ENCODE measurements at regions not wholly inside any gene's neighbourhood (a gene's known extent, or its start where the extent isn't known, plus 50 kb on each side); places are given as distances from the start of the nearest gene placed in this dataset.
"Not testable (repeated sequence)": the region's sequence is repeated elsewhere in the genome, so short reads cannot be mapped to it uniquely, and the experiment has no call there.

DNA sequence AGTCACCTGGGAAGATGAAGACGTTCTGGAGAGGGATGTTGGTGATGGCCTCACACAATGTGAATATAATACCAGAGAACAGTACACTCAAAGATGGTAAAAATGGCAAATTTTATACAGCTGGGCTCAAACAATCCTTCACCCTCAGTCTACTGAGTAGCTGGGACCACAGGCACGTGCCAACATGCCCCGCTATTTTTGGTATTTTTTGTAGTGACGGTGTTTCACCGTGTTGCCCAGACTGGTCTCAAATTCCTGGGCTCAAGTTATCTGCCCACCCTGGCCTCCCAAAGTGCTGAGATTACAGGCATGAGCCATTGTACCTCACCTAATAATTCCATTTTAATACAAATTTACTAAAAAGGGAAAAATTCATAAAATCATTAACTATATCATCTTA is 280.3 kb upstream of the HSFY2 start:
- DNase-seq (ENCODE audit: low read depth): no peak

DNA sequence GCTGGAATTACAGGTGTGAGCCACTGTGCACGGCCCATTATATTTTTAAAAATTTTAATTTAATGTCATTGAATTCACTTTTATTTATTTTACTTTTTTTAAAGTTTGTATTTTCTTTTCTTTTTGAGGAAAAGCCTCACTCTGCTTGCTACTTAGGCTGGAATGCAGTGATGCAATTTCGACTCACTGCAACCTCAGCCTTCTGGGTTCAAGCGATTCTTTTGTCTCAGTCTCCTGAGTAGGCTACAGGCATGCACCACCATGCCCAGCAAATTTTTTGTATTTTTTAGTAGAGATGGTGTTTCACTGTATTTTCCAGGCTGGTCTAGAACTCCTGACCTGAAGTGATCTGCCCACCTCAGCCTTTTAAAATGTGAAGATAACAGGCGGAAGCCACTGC is 277.5 kb upstream of the HSFY2 start:
- no peak for DNase-seq (ENCODE audit: low read depth)

DNA sequence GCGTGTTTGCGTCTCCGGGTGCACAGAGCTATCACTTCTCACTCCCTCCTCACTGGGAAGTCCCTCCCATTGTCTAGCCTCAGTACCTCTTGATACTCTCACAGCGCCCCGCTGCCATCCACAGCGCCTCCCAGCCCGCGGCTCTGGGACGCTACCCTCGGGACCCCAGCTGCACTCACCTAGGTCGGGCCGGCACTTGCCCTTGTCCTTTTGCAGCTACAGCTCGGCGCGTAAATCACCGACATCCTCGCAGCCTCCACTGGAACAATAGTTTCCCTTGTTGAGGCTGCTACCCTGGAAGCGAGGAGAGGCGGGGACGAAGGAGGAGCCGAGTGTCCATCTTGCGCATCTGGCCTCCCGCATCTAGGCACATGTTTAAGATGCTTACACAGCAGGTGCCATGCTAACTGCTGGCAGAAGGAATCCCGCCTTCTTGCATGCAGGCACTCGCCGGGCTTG is 269.5 kb upstream of the HSFY2 start:
- DNase-seq (ENCODE audit: low read depth): no peak

DNA sequence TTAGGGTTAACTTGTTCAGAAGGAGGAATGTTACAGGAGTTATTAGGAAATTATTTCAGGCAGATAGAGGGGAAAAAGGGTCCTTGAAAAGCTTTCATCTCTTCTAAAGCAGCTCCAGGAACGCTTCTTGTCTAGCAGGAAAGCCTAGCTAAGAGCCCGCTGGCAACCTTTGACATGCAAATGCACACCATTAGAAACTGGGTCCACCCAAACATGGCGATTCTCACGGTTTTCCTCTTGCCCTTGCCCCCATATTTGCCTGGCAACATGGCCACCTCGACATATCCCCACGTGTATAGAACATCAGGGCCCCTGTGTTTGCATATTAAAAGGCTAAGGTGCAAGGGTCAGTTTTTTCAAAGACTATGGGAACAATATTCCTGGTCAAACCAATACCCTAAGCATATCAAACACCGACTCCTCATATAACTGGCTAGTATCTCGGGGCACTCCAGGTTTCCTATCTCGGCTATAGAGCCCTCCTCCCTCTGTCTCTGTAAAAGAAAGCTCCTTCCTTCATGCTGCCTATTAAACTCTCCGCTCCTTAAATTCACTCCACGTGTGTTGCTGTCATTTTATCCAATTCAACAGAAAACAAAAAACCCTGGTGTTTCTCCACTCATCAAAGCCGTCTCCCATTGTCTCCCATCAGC is 268.9 kb upstream of the HSFY2 start:
- DNase-seq (ENCODE audit: low read depth): no peak

DNA sequence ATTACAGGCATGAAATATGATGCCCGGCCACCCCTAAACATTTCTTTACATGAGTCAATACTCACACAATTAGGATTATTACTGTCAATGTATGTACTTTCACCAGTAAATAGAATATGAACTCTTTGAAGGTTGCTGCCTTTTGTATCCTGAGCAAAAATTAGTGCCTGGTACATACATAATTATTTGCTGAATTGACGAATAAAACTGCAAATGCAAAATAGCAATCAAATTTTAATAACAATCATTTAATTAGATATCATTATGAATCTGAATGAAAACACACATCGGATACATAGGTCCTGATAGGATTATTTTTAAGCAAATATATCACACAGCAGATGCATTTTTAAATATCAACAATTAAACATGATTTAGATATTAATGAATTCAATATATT is 253.1 kb upstream of the HSFY2 start:
- no peak for DNase-seq (ENCODE audit: low read depth)

DNA sequence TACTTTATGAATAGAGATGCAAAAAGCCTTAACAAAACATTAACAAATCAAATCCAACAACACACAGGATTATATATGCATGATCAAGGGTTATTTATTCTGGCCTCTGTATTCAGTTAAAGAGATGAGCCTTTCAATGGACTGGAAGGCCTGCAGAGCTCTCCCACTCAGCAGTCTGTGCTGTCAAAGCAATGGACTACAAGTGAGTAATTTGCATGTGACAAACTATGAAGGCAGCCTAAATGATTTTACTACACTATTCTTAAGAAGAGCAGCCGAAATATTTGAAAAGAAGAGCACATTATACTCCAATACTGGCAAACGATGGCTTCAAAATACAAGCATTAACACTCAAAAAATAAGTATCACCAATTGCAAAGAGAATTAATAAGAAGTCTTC is 250.4 kb upstream of the HSFY2 start:
- DNase-seq (ENCODE audit: low read depth): no peak

DNA sequence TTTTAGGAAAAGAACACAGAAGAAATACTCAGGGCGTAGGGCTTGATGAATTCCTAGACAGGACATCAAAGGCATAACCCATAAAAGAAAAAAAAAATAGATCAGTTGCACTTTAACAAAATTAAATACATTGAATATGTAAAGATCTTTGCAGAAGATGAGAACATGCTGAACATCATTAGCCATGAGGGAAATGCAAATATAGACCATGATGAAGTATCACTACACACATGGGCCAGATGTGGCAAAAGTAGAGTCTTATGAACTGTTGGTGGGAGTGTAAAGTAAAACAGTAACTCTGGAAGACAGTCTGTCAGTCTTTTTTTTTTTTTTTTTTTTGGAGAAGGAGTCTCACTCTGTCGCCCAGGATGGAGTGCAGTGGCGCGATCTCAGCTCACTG is 246.7 kb upstream of the HSFY2 start:
- no peak for DNase-seq (ENCODE audit: low read depth)

DNA sequence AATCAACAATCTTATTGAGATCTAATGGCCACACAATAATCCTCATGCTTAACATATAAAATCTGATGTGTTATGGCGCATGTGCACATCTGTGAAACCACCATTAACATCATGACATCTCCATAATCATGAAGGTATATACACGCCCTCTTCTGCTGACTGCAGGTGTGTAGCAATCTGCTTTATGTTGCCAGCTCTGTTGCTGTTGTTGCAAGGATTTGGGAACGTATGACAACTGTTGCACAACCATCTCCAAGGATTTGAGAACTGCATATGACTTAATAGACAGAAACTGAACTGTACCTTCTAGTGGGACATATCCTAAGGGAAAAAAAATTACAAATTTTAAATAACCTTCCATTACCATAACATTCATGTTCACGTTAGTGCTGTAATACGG is 243.5 kb upstream of the HSFY2 start:
- DNase-seq (ENCODE audit: low read depth): no peak

DNA sequence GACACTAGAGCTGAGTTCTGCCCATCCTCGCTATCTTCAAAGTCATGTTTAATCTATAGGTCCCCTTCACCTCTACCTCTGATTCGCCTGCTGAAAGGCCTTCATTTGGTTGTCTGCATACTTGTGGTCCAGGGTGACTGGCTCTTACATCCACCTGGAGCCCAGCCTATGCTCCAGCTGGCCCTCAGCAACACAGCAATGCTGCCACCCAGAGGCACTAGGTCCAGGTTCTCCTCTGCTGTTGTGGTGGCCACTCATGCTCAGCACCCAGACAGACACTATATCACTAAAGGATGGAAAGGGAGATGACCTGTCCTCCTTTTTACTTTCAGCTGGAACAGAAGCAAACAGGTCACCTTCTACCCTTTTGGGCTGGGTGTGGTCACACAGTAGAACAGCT is 242.3 kb upstream of the HSFY2 start:
- DNase-seq (ENCODE audit: low read depth): no peak

DNA sequence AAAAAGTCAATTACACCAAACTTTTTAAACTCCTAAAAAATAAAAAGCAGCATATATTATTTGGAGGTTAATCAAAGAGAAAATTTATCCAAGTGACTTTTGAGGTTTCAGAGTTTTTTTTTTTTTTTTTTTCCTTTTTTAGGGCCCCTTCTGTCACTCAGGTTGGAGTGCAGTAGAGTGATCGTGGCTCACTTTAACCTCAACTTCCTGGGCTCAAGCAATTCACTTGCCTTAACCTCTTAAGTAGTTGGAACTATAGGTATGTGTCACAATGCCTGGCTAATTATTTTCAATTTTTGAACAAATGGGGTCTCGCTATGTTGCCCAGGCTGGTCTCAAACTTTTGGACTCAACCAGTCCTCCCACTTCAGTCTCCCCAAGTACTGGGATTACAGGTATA is 241.7 kb upstream of the HSFY2 start:
- DNase-seq (ENCODE audit: low read depth): no peak

DNA sequence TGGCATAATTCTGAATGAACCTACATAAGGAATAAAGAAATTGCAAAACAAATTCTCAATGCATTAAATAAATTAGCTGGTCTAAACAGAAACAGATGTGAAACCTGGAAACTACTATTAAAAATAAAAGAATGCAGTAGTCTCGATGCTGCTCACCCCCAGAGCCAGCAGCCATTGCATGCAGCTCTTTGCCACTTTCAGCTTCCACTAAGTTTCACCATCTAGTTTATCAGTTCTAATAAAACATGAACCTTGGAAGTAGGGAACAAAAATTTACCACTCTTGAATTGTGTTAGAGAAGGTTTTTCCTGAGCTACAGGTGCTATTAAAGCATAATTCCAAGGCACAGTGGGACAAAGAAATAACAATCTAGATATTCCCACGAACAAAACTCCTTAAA is 239.4 kb upstream of the HSFY2 start:
- no peak for DNase-seq (ENCODE audit: low read depth)

DNA sequence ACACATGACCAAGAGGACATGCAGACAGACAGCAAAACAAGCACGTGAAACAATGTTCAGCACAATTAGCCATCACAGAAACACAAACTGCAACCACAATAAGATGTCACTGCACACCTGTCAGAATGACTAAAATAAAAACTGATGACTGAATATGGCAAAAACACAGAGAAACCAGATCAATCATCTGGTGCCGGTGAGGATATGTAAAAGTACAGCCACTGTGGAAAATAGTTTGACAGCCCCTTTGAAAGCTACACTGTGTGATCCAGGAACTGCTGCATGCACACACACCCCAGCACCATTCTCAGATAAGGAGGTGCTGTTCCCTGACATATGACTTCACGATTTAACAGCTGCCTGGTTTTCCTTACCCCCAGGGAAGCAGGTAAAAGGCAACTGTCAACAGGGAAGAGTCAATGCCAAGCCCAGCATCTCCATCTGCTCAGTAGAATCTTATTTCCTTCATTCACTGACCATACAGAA is 238.1 kb upstream of the HSFY2 start:
- DNase-seq (ENCODE audit: low read depth): no peak

DNA sequence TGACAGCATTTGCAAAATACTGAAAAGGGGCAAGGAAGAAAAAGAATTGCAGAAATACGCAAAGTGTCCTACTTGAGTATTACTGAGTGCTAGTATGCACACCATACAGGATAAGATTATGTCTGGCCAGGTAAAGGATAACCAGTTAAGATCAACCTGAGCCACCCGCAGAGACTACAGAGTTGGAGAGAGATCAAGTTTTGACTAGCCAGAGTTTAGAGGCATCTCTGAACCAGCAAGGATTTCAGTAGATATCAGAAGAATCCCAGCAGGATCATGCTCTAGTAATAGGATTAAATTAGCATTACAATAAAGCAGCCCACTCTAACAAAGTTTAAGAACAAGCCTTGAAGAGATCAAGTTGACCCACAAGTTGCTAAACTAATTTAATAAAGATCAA is 232.7 kb upstream of the HSFY2 start:
- DNase-seq (ENCODE audit: low read depth): no peak

DNA sequence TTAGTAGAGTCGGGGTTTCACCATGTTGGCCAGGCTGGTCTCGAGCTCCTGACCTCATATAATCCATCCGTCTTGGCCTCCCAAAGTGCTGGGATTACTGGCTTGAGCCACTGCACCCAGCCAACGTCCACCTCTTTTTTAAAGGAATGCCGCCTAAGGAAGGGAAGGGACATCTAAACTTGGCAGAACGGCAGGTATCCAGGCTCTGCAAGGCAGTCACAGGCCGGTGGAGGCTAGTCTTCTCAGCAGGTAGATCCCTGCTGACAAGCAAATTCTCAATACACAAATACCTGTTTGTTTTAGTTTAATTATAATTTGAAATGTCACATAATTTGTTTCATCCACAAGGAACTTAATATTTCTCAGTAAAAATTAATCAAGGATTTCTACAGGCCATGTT is 232.0 kb upstream of the HSFY2 start:
- no peak for DNase-seq (ENCODE audit: low read depth)

DNA sequence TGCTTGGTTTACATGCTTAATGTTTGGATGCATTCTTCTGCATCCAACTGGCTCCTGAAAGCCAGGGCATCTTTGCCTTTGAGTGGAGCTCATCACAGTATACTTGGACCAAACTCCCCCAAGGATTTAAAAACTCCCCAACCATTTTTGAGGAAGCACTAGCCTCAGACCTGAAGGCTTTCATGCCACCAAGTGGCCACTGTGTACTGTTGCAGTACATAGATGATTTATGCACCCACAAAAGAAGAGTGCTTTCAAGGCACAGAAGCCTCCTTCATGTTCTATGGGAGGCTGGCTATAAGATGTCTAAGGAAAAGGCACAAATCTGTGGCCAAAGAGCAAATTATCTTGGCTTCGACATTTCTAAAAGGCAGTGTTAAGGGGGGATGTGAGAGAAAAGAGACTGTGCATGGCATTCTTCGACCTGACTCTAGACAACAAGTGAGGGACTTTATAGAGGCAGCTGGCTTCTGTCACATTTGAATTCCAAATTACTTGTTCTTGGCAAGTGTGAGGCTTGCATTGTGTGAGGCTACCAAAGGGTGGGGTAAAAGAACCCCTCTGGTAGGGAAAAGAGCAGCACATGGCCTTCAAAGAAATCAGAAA is 224.2 kb upstream of the HSFY2 start:
- no peak for DNase-seq (ENCODE audit: low read depth)

DNA sequence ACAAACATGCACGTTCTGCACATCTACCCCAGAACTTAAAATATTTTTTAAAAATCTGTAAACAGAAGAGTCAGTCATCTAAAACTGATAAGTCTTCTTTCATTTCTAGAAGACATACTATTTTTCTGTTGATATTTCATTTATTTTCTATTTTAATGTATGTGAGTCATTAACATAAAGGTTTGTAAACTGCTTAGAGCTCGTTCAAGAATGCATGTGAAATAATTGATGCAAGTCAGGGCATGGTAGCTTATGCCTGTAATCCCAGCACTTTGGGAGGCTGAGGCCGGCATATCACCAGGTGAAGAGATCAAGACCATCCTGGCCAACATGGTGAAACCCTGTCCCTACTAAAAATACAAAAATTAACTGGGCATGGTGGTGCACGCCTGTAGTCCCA is 219.9 kb upstream of the HSFY2 start:
- DNase-seq (ENCODE audit: low read depth): no peak

DNA sequence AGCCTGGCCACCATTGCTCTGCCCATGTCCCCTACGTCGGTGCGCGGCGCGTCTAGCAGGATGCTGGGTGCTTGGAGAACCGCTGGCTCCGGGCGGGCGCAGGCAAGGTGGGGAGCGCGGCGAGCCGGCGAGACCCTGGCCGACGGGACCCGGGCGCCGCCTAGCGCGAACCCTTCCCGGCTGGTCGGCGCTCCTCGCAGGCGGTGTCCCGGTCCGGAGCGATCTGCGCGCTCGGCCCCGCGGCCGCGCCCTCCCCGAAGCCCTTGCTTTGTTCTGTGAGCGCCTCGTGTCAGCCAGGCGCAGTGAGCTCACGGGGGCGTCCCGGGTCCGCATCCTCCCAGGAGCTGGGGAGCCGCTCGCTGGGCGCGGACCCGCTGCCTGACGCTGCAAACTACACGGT is 219.1 kb upstream of the HSFY2 start:
- DNase-seq (ENCODE audit: low read depth): not testable (repeated sequence)

DNA sequence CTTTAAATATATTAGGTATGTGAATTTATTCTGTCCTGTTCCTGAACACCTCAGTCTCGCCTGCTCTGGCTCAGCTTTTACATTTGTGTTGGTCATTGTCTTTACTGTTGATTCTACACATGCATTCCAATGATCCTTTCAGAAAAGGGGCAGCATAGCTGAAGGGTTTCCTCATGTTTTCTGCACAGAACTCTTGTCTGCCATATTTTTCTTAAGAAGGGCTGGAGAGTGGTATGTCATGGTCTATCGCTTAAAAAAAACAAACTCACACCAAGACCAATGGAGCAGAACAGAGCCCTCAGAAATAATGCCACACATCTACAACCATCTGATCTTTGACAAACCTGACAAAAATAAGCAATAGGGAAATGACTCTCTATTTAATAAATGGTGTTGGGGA is 215.8 kb upstream of the HSFY2 start:
- no peak for DNase-seq (ENCODE audit: low read depth)

DNA sequence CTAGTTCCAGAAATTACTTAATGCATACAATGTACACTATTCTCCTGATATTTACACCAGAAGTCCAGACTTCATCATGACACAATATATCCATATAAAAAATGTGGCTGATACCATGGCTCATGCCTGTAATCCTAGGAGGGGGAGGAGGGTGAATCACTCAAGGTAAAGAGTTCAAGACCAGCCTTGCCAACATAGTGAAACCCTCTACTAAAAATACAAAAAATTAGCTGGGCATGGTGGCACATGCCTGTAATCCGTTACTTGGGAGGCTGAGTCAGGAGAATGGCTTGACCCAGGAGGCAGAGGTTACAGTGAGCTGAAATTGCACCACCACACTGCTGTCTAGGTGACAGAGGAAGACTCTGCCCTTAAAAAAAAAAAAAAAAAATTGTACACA is 192.5 kb upstream of the HSFY2 start:
- DNase-seq (ENCODE audit: low read depth): no peak

DNA sequence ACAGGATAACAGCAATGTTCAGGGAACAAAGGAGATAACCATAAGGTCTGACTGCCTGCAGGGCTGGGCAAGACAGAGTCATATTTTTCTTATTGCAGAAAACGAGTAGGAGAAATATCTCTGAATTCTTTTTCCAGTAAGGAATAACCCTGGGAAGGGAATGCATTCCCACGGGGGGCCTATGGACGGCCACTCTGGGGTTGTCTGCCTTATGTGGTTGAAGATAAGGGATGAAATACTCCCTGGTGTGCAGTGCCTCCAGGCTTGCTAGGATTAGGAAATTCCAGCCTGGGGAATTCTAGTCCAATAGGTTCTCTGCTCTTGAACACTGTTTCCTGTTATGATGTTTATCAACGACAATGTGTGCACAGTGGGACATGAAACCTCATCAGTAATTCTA is 185.3 kb upstream of the HSFY2 start:
- no peak for DNase-seq (ENCODE audit: low read depth)

DNA sequence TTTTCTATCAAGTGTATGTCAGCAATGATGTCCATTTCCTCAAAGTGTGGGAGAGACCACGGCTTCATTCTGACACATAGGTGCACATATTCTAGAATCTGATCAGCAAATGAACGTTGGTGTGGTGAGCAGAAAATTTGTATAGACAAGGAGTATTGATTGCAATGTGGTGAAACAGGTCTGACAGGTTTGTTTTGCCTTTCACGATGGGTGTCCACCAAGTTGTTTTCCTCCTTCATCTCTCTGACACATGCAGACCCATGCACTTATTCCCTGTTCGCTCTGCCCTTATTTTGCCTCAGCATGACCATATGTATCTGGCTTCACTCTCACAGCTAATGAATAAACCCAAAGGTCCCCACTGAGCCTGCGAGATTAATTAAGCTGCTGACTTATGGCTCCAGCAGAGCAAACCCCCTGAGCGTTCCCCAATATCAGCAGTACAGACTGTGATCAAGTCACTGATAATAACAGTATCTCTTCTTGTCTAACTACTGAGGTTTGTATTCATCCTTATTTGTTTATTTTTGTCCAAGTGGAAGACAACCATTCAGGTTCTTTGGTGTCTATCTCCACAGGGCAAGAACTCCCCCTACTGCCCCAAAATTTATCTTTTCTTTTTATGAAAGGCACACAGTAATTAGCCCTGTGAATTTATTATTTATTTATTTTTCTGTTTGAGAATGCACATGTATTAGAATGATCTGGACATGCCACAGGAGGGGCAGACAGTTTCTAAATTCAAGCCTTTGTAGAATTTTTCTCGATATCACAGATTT is 178.3 kb upstream of the HSFY2 start:
- DNase-seq (ENCODE audit: low read depth): no peak

DNA sequence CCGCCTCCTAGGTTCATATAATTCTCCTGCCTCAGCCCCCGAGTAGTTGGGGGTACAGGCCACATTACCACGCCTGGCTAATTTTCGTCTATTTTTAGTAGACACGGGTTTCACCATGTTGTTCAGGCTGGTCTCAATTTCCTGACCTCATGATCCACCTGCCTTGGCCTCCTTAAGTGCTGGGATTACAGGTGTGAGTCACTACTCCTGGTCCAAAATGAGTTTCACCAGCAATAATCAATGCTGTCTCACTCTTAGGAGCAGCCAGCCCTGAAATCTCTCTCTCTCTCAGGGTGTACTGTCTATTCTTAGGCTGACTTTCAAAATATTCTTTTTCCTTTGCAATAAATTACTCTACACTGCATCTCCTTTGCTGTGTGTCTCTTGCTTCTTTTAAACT is 177.5 kb upstream of the HSFY2 start:
- DNase-seq (ENCODE audit: low read depth): no peak

DNA sequence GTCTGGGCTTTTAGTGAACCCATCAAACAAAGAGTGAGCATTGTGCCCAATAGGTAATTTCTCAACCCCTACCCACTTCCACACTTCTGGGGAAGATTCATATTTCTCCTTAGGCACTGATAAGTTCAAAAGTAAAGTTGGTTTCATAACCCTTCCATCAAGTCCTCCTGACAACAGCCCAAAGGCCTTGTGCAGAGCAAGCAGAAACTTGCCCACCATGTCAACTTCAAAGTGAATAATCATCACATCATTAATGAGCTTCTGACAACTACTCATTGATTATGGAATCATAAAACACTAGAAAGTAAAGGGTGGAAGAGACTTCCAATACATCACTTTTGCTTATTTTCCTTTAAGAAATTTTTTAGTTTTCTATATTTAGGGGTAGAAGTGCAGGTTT is 163.3 kb upstream of the HSFY2 start:
- DNase-seq (ENCODE audit: low read depth): no peak
